ENCODE measurements at regions not wholly inside any gene's neighbourhood (a gene's known extent, or its start where the extent isn't known, plus 50 kb on each side); places are given as distances from the start of the nearest gene placed in this dataset.

- no peaks in the 10 kb centered on the region for H3F3A ChIP-seq (replicated peaks; ENCODE audit: insufficient read depth)
- 81% methylated on average over 2 of the region's 2 CpGs for WGBS (ENCODE audit: low lambda C conversion rate)
- H2AFZ ChIP-seq (ENCODE audit: low read depth): no peak overlapping the region
- H3K4me2 ChIP-seq: no peak overlapping the region
- ChIA-PET CTCF (no interaction called here), POLR2A (no interaction called here)
- no peaks in the 10 kb centered on the region for H4K20me1 ChIP-seq (ENCODE audit: insufficient read depth)
- H3K9ac ChIP-seq: no peak overlapping the region
- H3K27me3 ChIP-seq (ENCODE audit: insufficient read depth): no peaks in the 10 kb centered on the region
- no peaks in the 10 kb centered on the region for H3K9me2 ChIP-seq
- DNase-seq: no peak
- 0 out of 4 replicates have a peak, but pooled peaks cover 0 to 3% of the 10 kb centered on the region in 2 experiments for H3K4me1 ChIP-seq (ENCODE audit: control insufficient read depth in 1 of 2, insufficient read depth in 2 of 2, low read depth in 1 of 2, low read length in 1 of 2)
- H3K4me3 ChIP-seq (ENCODE audit: low read depth in 2 of 2, low read length in 1 of 2): no peak overlapping the region
- no peaks in the 10 kb centered on the region for H3K79me2 ChIP-seq (ENCODE audit: insufficient read depth)
- no peaks in the 10 kb centered on the region for H3K36me3 ChIP-seq (replicated peaks in 1 of 2; ENCODE audit: control insufficient read depth in 1 of 2, insufficient read depth in 2 of 2, low read length in 1 of 2)
- H3K27ac ChIP-seq (ENCODE audit: low read depth in 2 of 2, low read length in 1 of 2): no peak overlapping the region
- no peaks in the 10 kb centered on the region for H3K9me3 ChIP-seq
- TF ChIP-seq ELF1 (IDR thresholded peaks at IDR 0.05): no peak
- TF ChIP-seq FOSL2 (IDR thresholded peaks at IDR 0.05; ENCODE audit: borderline replicate concordance, low read depth): no peak
- no peak for TF ChIP-seq TCF12 (IDR thresholded peaks at IDR 0.05)
- TF ChIP-seq NFIC (IDR thresholded peaks at IDR 0.05; ENCODE audit: borderline replicate concordance): no peak
- no peak for TF ChIP-seq IRF3 (IDR thresholded peaks at IDR 0.05; ENCODE audit: low read depth, low read length)
- no peak for TF ChIP-seq MAX (IDR thresholded peaks at IDR 0.05; ENCODE audit: low read depth)
- TF ChIP-seq TEAD4 (IDR thresholded peaks at IDR 0.05; ENCODE audit: borderline replicate concordance, insufficient read depth): no peak
- no peak for TF ChIP-seq RFX5 (IDR thresholded peaks at IDR 0.05; ENCODE audit: low read length)
- no peak for TF ChIP-seq FOXJ3 (CRISPR knock-in tag; IDR thresholded peaks at IDR 0.05)
- no peak for TF ChIP-seq TAF1 (IDR thresholded peaks at IDR 0.05; ENCODE audit: borderline replicate concordance, low read depth, low read length)
- no peak for TF ChIP-seq USF2 (IDR thresholded peaks at IDR 0.05; ENCODE audit: borderline replicate concordance, low read depth, low read length)
- TF ChIP-seq NRF1 (IDR thresholded peaks at IDR 0.05; ENCODE audit: low read depth, low read length): no peak
Observed at GRCh38 chr4:137952116-137952515, 290.0 kb downstream of the SLC7A11 start.

- WGBS (ENCODE audit: low lambda C conversion rate): 86% methylated on average over 3 of the region's 3 CpGs
- Histone ChIP-seq H3K9me3 (no peaks in the 10 kb centered on the region), H4K20me1 (ENCODE audit: insufficient read depth) (no peaks in the 10 kb centered on the region), H3K4me1 (ENCODE audit: control insufficient read depth in 1 of 2, insufficient read depth in 2 of 2, low read depth in 1 of 2, low read length in 1 of 2) (no peaks in the 10 kb centered on the region), H3F3A (replicated peaks; ENCODE audit: insufficient read depth) (no peaks in the 10 kb centered on the region), H3K79me2 (ENCODE audit: insufficient read depth) (no peaks in the 10 kb centered on the region), H3K9me2 (no peaks in the 10 kb centered on the region), H2AFZ (ENCODE audit: low read depth) (no peak overlapping the region), H3K36me3 (replicated peaks in 1 of 2; ENCODE audit: control insufficient read depth in 1 of 2, insufficient read depth in 2 of 2, low read length in 1 of 2) (no peaks in the 10 kb centered on the region), H3K27me3 (ENCODE audit: insufficient read depth) (no peaks in the 10 kb centered on the region), H3K4me2 (no peak overlapping the region), H3K4me3 (ENCODE audit: low read depth in 2 of 2, low read length in 1 of 2) (no peak overlapping the region), H3K27ac (ENCODE audit: low read depth in 2 of 2, low read length in 1 of 2) (no peak overlapping the region), H3K9ac (no peak overlapping the region)
- no peak for DNase-seq
- TF ChIP-seq NRF1 (IDR thresholded peaks at IDR 0.05; ENCODE audit: low read depth, low read length) (no peak), SMC3 (IDR thresholded peaks at IDR 0.05; ENCODE audit: low read depth, low read length) (no peak), RCOR1 (IDR thresholded peaks at IDR 0.05; ENCODE audit: low read length) (no peak), JUND (IDR thresholded peaks at IDR 0.05) (no peak), MAX (IDR thresholded peaks at IDR 0.05; ENCODE audit: low read depth) (no peak), NFIC (IDR thresholded peaks at IDR 0.05; ENCODE audit: borderline replicate concordance) (no peak), FOSL2 (IDR thresholded peaks at IDR 0.05; ENCODE audit: borderline replicate concordance, low read depth) (no peak)
- POLR2A ChIA-PET: no interaction called here
- CTCF ChIA-PET: no interaction called here
Observed at GRCh38 chr4:137950286-137950685, 291.9 kb downstream of the SLC7A11 start.
